CD4-positive, alpha-beta T cell (primary cell): ENCODE measurements at regions not wholly inside any gene's neighbourhood (a gene's known extent, or its start where the extent isn't known, plus 50 kb on each side); places are given as distances from the start of the nearest gene placed in this dataset.

ENCODE experiments used
- ATAC-seq: fragments of 200-7000 bp; cut with Tn5 transposase; one replicate; pipeline ENCODE4 v1.10.0; 2022; ENCODE audit warnings: mild to moderate bottlenecking; ENCODE audit not compliant: poor library complexity
- CTCF ChIA-PET: fragments of 350-600 bp; sonication (Branson Sonifier 250); formaldehyde crosslinking; loops from one replicate; lab custom pipeline; 2021; ENCODE audit warnings: antibody characterized with exemption, inconsistent platforms; lab: Charles Lee
- POLR2A ChIA-PET: fragments of 350-600 bp; sonication (Branson Sonifier 250); formaldehyde crosslinking; loops from one replicate; lab custom pipeline; 2021; ENCODE audit warnings: antibody characterized with exemption, inconsistent platforms; lab: Charles Lee
- DNase-seq, 14 experiments: peaks; one replicate each; pipeline ENCODE4 v3.0.0-alpha.2; 2013 to 2020; ENCODE audit warnings: mixed read lengths in 2 of 14
- H3K27ac ChIP-seq, 2 donors: one replicate each; pipeline versions ENCODE4 v1.5.1 to v1.7.0; 2013; ENCODE audit warnings: low read length in 2 of 2, low read depth in 1 of 2, mild to moderate bottlenecking in 1 of 2
- H3K27me3 ChIP-seq, 2 experiments: 1 replicate in 1 of 2; 2 replicates in 1 of 2; pipeline versions ENCODE4 v1.6.1 to v1.7.0; 2013; ENCODE audit warnings: low read length in 2 of 2, control low read depth in 1 of 2, mild to moderate bottlenecking in 1 of 2, moderate library complexity in 1 of 2; ENCODE audit not compliant: insufficient read depth in 2 of 2, control insufficient read depth in 1 of 2
- H3K36me3 ChIP-seq: one replicate; pipeline ENCODE4 v1.6.1; 2013; ENCODE audit warnings: low read length, control low read depth; ENCODE audit not compliant: insufficient read depth
- H3K4me1 ChIP-seq: one replicate; pipeline ENCODE4 v1.6.1; 2013; ENCODE audit warnings: low read length, control low read depth; ENCODE audit not compliant: insufficient read depth
- H3K4me3 ChIP-seq: one replicate; pipeline ENCODE4 v1.5.1; 2013; ENCODE audit warnings: mild to moderate bottlenecking, low read length, moderate library complexity
- H3K9me3 ChIP-seq, 2 experiments: 1 replicate in 1 of 2; 2 replicates in 1 of 2; pipeline versions ENCODE4 v1.6.1 to v1.7.0; 2013; ENCODE audit warnings: low read length in 2 of 2, mild to moderate bottlenecking in 2 of 2, control low read depth in 1 of 2, moderate library complexity in 1 of 2; ENCODE audit not compliant: control insufficient read depth in 1 of 2, insufficient read depth in 1 of 2
- H3K27ac Mint-ChIP-seq: one replicate; pipeline ENCODE4 v1.8.0; 2020; ENCODE audit warnings: mixed read lengths
- H3K27me3 Mint-ChIP-seq: one replicate; pipeline ENCODE4 v1.8.0; 2021; ENCODE audit warnings: mixed read lengths
- H3K36me3 Mint-ChIP-seq: one replicate; pipeline ENCODE4 v1.8.0; 2021; ENCODE audit warnings: low read depth, mixed read lengths
- H3K4me1 Mint-ChIP-seq: one replicate; pipeline ENCODE4 v1.8.0; 2021; ENCODE audit warnings: low read depth, mixed read lengths
- H3K4me3 Mint-ChIP-seq: one replicate; pipeline ENCODE4 v1.8.0; 2020; ENCODE audit warnings: mild to moderate bottlenecking, mixed read lengths
- H3K9me3 Mint-ChIP-seq: one replicate; pipeline ENCODE4 v1.8.0; 2020; ENCODE audit warnings: mixed read lengths
- intact Hi-C, 2 experiments: fragments of 100-400 bp; cut with DNase I in 1 of 2; cut with micrococcal nuclease in 1 of 2; formaldehyde crosslinking; loops; one replicate each; pipeline versions ENCODE4 v1.15.1 to v1.9.0; 2023 to 2025; cut with DNase I, micrococcal nuclease
- TF ChIP-seq, protein P1 (sequence below): fragments of 200-600 bp; IDR thresholded peaks from one replicate; pipeline ENCODE4 v1.8.0; 2022; ENCODE audit warnings: antibody characterized with exemption, mild to moderate bottlenecking

DNA sequence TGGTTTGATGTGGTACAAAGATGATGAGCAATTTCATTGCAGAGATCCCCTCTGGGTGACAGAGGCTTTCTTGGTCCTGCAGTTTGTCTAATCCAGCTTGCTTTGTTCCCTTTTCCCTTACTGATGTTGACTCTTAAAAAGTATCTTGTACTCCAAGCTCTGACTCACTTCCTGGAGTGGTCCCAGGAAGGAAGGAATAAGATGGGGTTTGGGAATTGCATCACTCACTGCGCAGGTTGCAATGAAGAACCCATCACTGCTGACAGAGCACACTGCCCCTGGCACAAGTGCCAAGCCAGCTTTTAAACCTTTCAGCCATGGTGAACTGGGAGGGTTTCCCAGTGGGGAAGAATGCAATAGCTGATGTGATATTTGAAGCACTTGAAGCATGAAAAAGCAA is 662.2 kb upstream of the CTNND2 start:
- H3K4me3 ChIP-seq: no peak overlapping the region
- POLR2A ChIA-PET: no interaction called here
- no peak for ATAC-seq
- H3K4me1 Mint-ChIP-seq: no peaks in the 10 kb centered on the region
- H3K27me3 ChIP-seq: no peaks in the 10 kb centered on the region
- H3K27me3 Mint-ChIP-seq: no peaks in the 10 kb centered on the region
- peaks cover 8% of the 10 kb centered on the region for H3K9me3 Mint-ChIP-seq
- H3K9me3 ChIP-seq: peaks cover 0 to 8% of the 10 kb centered on the region in 2 experiments
- TF ChIP-seq, protein P1, sequence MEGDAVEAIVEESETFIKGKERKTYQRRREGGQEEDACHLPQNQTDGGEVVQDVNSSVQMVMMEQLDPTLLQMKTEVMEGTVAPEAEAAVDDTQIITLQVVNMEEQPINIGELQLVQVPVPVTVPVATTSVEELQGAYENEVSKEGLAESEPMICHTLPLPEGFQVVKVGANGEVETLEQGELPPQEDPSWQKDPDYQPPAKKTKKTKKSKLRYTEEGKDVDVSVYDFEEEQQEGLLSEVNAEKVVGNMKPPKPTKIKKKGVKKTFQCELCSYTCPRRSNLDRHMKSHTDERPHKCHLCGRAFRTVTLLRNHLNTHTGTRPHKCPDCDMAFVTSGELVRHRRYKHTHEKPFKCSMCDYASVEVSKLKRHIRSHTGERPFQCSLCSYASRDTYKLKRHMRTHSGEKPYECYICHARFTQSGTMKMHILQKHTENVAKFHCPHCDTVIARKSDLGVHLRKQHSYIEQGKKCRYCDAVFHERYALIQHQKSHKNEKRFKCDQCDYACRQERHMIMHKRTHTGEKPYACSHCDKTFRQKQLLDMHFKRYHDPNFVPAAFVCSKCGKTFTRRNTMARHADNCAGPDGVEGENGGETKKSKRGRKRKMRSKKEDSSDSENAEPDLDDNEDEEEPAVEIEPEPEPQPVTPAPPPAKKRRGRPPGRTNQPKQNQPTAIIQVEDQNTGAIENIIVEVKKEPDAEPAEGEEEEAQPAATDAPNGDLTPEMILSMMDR: no peak
- H3K36me3 Mint-ChIP-seq: no peaks in the 10 kb centered on the region
- H3K36me3 ChIP-seq: no peaks in the 10 kb centered on the region
- intact Hi-C loops: no loop called here
- CTCF ChIA-PET: no interaction called here
- H3K27ac Mint-ChIP-seq: no peak overlapping the region
- H3K4me1 ChIP-seq: no peaks in the 10 kb centered on the region
- H3K27ac ChIP-seq: no peak overlapping the region
- H3K4me3 Mint-ChIP-seq: no peak overlapping the region
- DNase-seq: no peak

DNA sequence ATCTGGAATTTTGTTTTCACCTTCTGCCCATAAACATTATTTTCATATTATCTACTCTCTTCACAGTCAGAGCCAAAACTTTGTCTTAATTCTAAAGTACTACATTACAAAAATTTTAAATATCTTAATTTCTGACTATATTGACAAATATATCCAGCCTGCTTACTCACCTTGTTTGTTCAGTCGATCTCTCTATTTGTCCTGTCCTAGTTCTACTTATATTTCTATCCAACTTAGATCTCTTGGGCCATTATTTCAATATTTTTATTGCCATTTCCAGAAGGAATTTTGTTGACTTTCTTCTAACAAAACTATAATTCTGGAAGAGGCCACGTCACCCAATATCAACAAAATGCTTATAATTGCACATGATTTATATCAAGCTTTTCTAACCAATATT is 652.8 kb upstream of the CTNND2 start:
- no peaks in the 10 kb centered on the region for H3K36me3 Mint-ChIP-seq
- ATAC-seq: no peak
- H3K4me1 ChIP-seq: no peaks in the 10 kb centered on the region
- H3K27ac ChIP-seq: no peak overlapping the region
- peaks cover 13% of the 10 kb centered on the region for H3K9me3 Mint-ChIP-seq
- no peaks in the 10 kb centered on the region for H3K27me3 Mint-ChIP-seq
- no peaks in the 10 kb centered on the region for H3K27me3 ChIP-seq
- no peak for DNase-seq
- TF ChIP-seq, protein P1: no peak
- H3K36me3 ChIP-seq: no peaks in the 10 kb centered on the region
- no peaks in the 10 kb centered on the region for H3K4me1 Mint-ChIP-seq
- ChIA-PET CTCF (no interaction called here), POLR2A (no interaction called here)
- peaks cover 0 to 4% of the 10 kb centered on the region in 2 experiments for H3K9me3 ChIP-seq
- H3K27ac Mint-ChIP-seq: no peak overlapping the region
- intact Hi-C loops: no loop called here
- no peak overlapping the region for H3K4me3 ChIP-seq
- no peak overlapping the region for H3K4me3 Mint-ChIP-seq

DNA sequence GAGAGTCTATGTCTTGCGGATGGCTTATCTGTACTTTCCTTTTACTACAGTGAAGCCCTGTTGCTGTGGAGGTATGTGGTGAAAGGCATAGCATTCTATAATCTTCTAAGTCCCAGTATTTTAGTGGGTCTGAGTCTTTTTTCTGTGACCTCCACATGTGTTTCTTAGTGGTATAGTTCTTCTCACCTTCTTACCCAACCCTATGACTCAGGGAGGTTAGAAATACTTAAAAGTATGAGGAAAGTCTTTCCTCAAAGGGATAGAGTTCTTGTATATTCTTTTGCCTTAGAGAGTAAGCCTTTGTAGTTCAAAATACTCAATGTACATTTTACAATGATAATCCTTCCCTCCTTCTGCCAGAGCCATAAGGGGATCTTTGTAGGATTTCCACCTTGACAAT is 621.9 kb upstream of the CTNND2 start:
- DNase-seq: no peak
- intact Hi-C loops: no loop called here
- Histone ChIP-seq H3K27ac (no peak overlapping the region), H3K36me3 (no peaks in the 10 kb centered on the region), H3K27me3 (no peaks in the 10 kb centered on the region), H3K9me3 (no peaks in the 10 kb centered on the region), H3K4me3 (no peak overlapping the region), H3K4me1 (no peaks in the 10 kb centered on the region)
- no peak overlapping the region for H3K4me3 Mint-ChIP-seq
- H3K27ac Mint-ChIP-seq: no peak overlapping the region
- no peaks in the 10 kb centered on the region for H3K4me1 Mint-ChIP-seq
- no peaks in the 10 kb centered on the region for H3K27me3 Mint-ChIP-seq
- no peaks in the 10 kb centered on the region for H3K36me3 Mint-ChIP-seq
- peaks cover 8% of the 10 kb centered on the region for H3K9me3 Mint-ChIP-seq
- CTCF ChIA-PET: no interaction called here
- ATAC-seq: no peak
- TF ChIP-seq, protein P1: no peak
- POLR2A ChIA-PET: no interaction called here
